GM12891 (cell line): ENCODE measurements at regions not wholly inside any gene's neighbourhood (a gene's known extent, or its start where the extent isn't known, plus 50 kb on each side); places are given as distances from the start of the nearest gene placed in this dataset.

Experiments
- POLR2A ChIP-seq: IDR thresholded peaks from 2 replicates; pipeline ENCODE4 v1.6.1; 2011; ENCODE audit warnings: low read depth, low read length, control low read depth
- POLR2AphosphoS5 ChIP-seq: IDR thresholded peaks from 2 replicates; pipeline ENCODE4 v1.6.1; 2011; ENCODE audit warnings: low read depth, low read length, control low read depth
- SPI1 ChIP-seq: IDR thresholded peaks from 2 replicates; pipeline ENCODE4 v1.6.1; 2011; ENCODE audit warnings: low read depth, low read length, control low read depth

- no peak for TF ChIP-seq POLR2AphosphoS5
- TF ChIP-seq SPI1 = no peak
- no peak for TF ChIP-seq POLR2A
Measured at GRCh38 chr22:27228771-27229170, 571.4 kb downstream of the MIAT start.
